ENCODE measurements at regions not wholly inside any gene's neighbourhood (a gene's known extent, or its start where the extent isn't known, plus 50 kb on each side); places are given as distances from the start of the nearest gene placed in this dataset.

- WGBS (ENCODE audit: insufficient coverage): 71% methylated on average over 1 of the region's 2 CpGs
- Histone ChIP-seq H3K27ac (ENCODE audit: low read depth, low read length) (no peak overlapping the region), H3K4me1 (ENCODE audit: control insufficient read depth, insufficient read depth, low read length) (no peaks in the 10 kb centered on the region), H3K27me3 (ENCODE audit: control insufficient read depth, insufficient read depth, low read length) (no peaks in the 10 kb centered on the region), H3K36me3 (ENCODE audit: control insufficient read depth, insufficient read depth, low read length) (no peaks in the 10 kb centered on the region), H3K9me3 (ENCODE audit: control insufficient read depth, insufficient read depth, low read length) (no peaks in the 10 kb centered on the region), H3K4me3 (ENCODE audit: low read depth, low read length) (no peak overlapping the region)
- DNase-seq (ENCODE audit: low read depth in 4 of 6, low spot score in 6 of 6): no peak
Observed at GRCh38 chr7:19305698-19306097, 160.5 kb upstream of the FERD3L start.

DNA sequence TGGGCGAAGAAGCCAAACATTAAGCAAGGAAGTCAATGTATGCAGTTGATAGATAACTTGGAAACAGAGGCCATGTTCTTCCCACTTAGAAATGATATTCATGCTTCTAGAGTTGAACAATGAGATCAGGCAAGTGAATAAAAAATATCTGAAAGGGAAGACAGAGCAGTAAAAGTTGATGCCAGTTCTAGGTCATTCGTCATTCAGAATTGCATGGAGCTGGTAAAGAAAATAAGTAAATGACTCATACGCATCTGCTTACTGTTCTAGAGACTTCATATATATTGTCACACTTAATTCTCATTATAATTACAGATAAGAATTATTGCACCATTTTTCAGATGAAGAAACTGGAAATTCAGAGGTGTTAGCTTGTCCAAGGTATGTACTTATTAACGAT, 158.9 kb upstream of the FERD3L start:
- H3K36me3 ChIP-seq (ENCODE audit: control insufficient read depth, insufficient read depth, low read length): no peaks in the 10 kb centered on the region
- no peak overlapping the region for H3K4me3 ChIP-seq (ENCODE audit: low read depth, low read length)
- no peaks in the 10 kb centered on the region for H3K27me3 ChIP-seq (ENCODE audit: control insufficient read depth, insufficient read depth, low read length)
- no CpG with 5 or more reads among the region's 4 CpGs for WGBS (ENCODE audit: insufficient coverage)
- H3K27ac ChIP-seq (ENCODE audit: low read depth, low read length): no peak overlapping the region
- no peaks in the 10 kb centered on the region for H3K9me3 ChIP-seq (ENCODE audit: control insufficient read depth, insufficient read depth, low read length)
- H3K4me1 ChIP-seq (ENCODE audit: control insufficient read depth, insufficient read depth, low read length): no peaks in the 10 kb centered on the region
- DNase-seq (ENCODE audit: low read depth in 4 of 6, low spot score in 6 of 6): no peak

- no peaks in the 10 kb centered on the region for H3K4me1 ChIP-seq (ENCODE audit: control insufficient read depth, insufficient read depth, low read length)
- H3K27ac ChIP-seq (ENCODE audit: low read depth, low read length): no peak overlapping the region
- no peaks in the 10 kb centered on the region for H3K9me3 ChIP-seq (ENCODE audit: control insufficient read depth, insufficient read depth, low read length)
- WGBS (ENCODE audit: insufficient coverage): no CpG with 5 or more reads among the region's 1 CpG
- H3K27me3 ChIP-seq (ENCODE audit: control insufficient read depth, insufficient read depth, low read length): no peaks in the 10 kb centered on the region
- no peaks in the 10 kb centered on the region for H3K36me3 ChIP-seq (ENCODE audit: control insufficient read depth, insufficient read depth, low read length)
- no peak overlapping the region for H3K4me3 ChIP-seq (ENCODE audit: low read depth, low read length)
- no peak for DNase-seq (ENCODE audit: low read depth in 4 of 6, low spot score in 6 of 6)
Observed at GRCh38 chr7:19302731-19303130, 157.5 kb upstream of the FERD3L start.

- Histone ChIP-seq H3K4me3 (ENCODE audit: low read depth, low read length) (no peak overlapping the region), H3K36me3 (ENCODE audit: control insufficient read depth, insufficient read depth, low read length) (no peaks in the 10 kb centered on the region), H3K27me3 (ENCODE audit: control insufficient read depth, insufficient read depth, low read length) (no peaks in the 10 kb centered on the region), H3K27ac (ENCODE audit: low read depth, low read length) (no peak overlapping the region), H3K9me3 (ENCODE audit: control insufficient read depth, insufficient read depth, low read length) (no peaks in the 10 kb centered on the region), H3K4me1 (ENCODE audit: control insufficient read depth, insufficient read depth, low read length) (no peaks in the 10 kb centered on the region)
- WGBS (ENCODE audit: insufficient coverage): 89% methylated on average over 2 of the region's 2 CpGs
- DNase-seq (ENCODE audit: low read depth in 4 of 6, low spot score in 6 of 6): peak in 1 of 6 donors; percentile 40
Observed at GRCh38 chr7:19296617-19297016, 151.4 kb upstream of the FERD3L start.

DNA sequence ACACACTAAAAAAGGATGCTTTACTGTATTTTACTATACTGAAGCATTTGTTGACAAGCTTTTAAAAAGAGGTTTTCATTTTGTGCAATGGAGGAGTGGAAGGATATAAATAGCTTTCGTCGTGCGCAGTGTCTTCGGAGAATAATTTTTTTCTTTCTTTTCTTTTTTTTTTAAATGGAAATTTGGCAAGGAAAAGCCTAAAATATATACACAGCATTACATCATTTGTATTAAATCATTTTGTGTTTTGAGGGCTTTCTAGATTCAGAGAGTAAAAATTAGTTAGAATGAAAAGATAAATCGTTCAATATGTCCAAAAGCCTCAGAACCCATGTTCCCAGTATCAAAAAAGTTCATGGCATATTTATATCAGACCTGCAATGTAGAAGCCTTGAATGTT, 150.2 kb upstream of the FERD3L start:
- H3K27me3 ChIP-seq (ENCODE audit: control insufficient read depth, insufficient read depth, low read length): no peaks in the 10 kb centered on the region
- no peaks in the 10 kb centered on the region for H3K9me3 ChIP-seq (ENCODE audit: control insufficient read depth, insufficient read depth, low read length)
- H3K36me3 ChIP-seq (ENCODE audit: control insufficient read depth, insufficient read depth, low read length): no peaks in the 10 kb centered on the region
- no peak overlapping the region for H3K27ac ChIP-seq (ENCODE audit: low read depth, low read length)
- no peak for DNase-seq (ENCODE audit: low read depth in 4 of 6, low spot score in 6 of 6)
- H3K4me3 ChIP-seq (ENCODE audit: low read depth, low read length): no peak overlapping the region
- no CpG with 5 or more reads among the region's 5 CpGs for WGBS (ENCODE audit: insufficient coverage)
- no peaks in the 10 kb centered on the region for H3K4me1 ChIP-seq (ENCODE audit: control insufficient read depth, insufficient read depth, low read length)

DNA sequence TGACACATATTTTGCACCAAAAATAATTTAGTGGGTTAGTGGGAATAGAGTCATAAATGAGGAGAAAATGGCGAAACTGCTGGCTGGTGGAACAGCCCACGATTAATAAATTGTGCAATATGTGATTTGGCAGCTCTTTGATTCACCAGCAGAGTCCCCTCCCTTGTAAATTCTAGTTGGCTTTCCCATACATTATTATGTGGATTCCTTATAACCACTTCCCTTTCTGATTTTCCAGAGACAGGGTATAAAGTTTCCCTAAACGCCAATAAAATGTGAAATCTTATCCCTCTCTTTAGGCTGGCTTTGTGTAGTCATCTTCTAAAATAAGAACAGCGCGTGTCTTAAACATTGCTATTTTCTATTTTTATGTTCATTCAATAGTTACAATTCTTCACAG, 149.4 kb upstream of the FERD3L start:
- Histone ChIP-seq H3K4me1 (ENCODE audit: control insufficient read depth, insufficient read depth, low read length) (no peaks in the 10 kb centered on the region), H3K4me3 (ENCODE audit: low read depth, low read length) (no peak overlapping the region), H3K9me3 (ENCODE audit: control insufficient read depth, insufficient read depth, low read length) (no peaks in the 10 kb centered on the region), H3K27me3 (ENCODE audit: control insufficient read depth, insufficient read depth, low read length) (no peaks in the 10 kb centered on the region), H3K36me3 (ENCODE audit: control insufficient read depth, insufficient read depth, low read length) (no peaks in the 10 kb centered on the region), H3K27ac (ENCODE audit: low read depth, low read length) (no peak overlapping the region)
- no peak for DNase-seq (ENCODE audit: low read depth in 4 of 6, low spot score in 6 of 6)
- 92% methylated on average over 2 of the region's 5 CpGs for WGBS (ENCODE audit: insufficient coverage)

GRCh38 chr7:19293431-19293830, 148.2 kb upstream of the FERD3L start:
- Histone ChIP-seq H3K27me3 (ENCODE audit: control insufficient read depth, insufficient read depth, low read length) (no peaks in the 10 kb centered on the region), H3K36me3 (ENCODE audit: control insufficient read depth, insufficient read depth, low read length) (no peaks in the 10 kb centered on the region), H3K27ac (ENCODE audit: low read depth, low read length) (no peak overlapping the region), H3K9me3 (ENCODE audit: control insufficient read depth, insufficient read depth, low read length) (no peaks in the 10 kb centered on the region), H3K4me3 (ENCODE audit: low read depth, low read length) (no peak overlapping the region), H3K4me1 (ENCODE audit: control insufficient read depth, insufficient read depth, low read length) (no peaks in the 10 kb centered on the region)
- WGBS (ENCODE audit: insufficient coverage): 92% methylated on average over 3 of the region's 3 CpGs
- no peak for DNase-seq (ENCODE audit: low read depth in 4 of 6, low spot score in 6 of 6)

DNA sequence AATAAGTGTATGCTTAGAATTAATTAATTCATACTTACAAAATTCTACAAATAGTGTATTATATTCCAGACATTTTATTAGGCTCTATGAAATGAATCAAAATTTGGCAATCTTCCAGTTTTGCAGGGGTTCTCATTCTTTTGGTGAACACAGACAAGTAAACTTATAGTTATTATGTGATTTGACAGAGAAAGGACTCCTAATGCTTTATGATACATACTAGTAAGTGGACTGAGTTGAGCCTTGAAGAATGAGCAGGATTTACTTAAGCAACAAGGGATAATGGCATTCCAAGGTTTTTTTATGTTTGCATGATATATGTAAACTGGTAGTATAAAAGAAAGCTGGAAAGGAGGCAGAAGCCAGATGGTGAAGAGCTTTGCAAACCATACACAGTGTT, 145.7 kb upstream of the FERD3L start:
- Histone ChIP-seq H3K4me3 (ENCODE audit: low read depth, low read length) (no peak overlapping the region), H3K9me3 (ENCODE audit: control insufficient read depth, insufficient read depth, low read length) (no peaks in the 10 kb centered on the region), H3K27ac (ENCODE audit: low read depth, low read length) (no peak overlapping the region), H3K4me1 (ENCODE audit: control insufficient read depth, insufficient read depth, low read length) (no peaks in the 10 kb centered on the region), H3K36me3 (ENCODE audit: control insufficient read depth, insufficient read depth, low read length) (no peaks in the 10 kb centered on the region), H3K27me3 (ENCODE audit: control insufficient read depth, insufficient read depth, low read length) (no peaks in the 10 kb centered on the region)
- DNase-seq (ENCODE audit: low read depth in 4 of 6, low spot score in 6 of 6): no peak

- Histone ChIP-seq H3K27me3 (ENCODE audit: control insufficient read depth, insufficient read depth, low read length) (no peaks in the 10 kb centered on the region), H3K9me3 (ENCODE audit: control insufficient read depth, insufficient read depth, low read length) (no peaks in the 10 kb centered on the region), H3K27ac (ENCODE audit: low read depth, low read length) (no peak overlapping the region), H3K4me1 (ENCODE audit: control insufficient read depth, insufficient read depth, low read length) (no peaks in the 10 kb centered on the region), H3K36me3 (ENCODE audit: control insufficient read depth, insufficient read depth, low read length) (no peaks in the 10 kb centered on the region), H3K4me3 (ENCODE audit: low read depth, low read length) (no peak overlapping the region)
- DNase-seq (ENCODE audit: low read depth in 4 of 6, low spot score in 6 of 6): no peak
- WGBS (ENCODE audit: insufficient coverage): no CpG with 5 or more reads among the region's 1 CpG
Observed at GRCh38 chr7:19290066-19290465, 144.8 kb upstream of the FERD3L start.

DNA sequence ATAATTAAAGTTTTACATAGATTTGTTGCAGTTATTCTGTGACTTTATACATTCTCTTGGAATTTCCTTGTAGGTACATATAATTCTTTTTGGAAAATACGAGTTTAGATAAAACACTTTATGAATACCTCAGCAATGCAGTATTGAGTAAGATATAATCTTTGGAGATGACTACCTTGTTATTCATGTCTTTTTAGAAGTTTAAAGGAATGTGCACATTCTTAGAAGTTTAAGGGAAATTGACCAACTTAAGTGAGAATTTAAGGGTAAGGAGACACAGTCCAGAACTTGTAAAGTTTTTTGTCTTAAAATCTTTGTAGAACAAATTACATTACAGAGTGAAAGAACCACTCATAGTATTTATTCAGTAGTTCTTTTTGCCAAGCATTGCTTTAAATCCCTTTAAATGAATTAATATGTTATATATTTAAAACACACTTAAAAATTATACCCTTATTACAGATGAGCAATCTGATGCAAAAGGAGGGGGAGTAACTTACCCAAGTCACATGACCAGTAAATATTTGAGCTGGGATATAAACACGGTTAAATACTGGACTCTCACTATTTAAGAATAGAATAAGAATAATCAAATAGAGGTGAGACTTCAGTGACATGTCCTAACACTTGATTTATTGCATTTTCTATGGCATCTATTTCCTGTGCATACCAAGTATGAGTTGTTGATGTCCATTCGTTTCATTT, 139.5 kb upstream of the FERD3L start:
- no peaks in the 10 kb centered on the region for H3K4me1 ChIP-seq (ENCODE audit: control insufficient read depth, insufficient read depth, low read length)
- H3K36me3 ChIP-seq (ENCODE audit: control insufficient read depth, insufficient read depth, low read length): no peaks in the 10 kb centered on the region
- no peak for DNase-seq (ENCODE audit: low read depth in 4 of 6, low spot score in 6 of 6)
- no peak overlapping the region for H3K4me3 ChIP-seq (ENCODE audit: low read depth, low read length)
- H3K27ac ChIP-seq (ENCODE audit: low read depth, low read length): no peak overlapping the region
- no CpG with 5 or more reads among the region's 3 CpGs for WGBS (ENCODE audit: insufficient coverage)
- H3K27me3 ChIP-seq (ENCODE audit: control insufficient read depth, insufficient read depth, low read length): no peaks in the 10 kb centered on the region
- H3K9me3 ChIP-seq (ENCODE audit: control insufficient read depth, insufficient read depth, low read length): no peaks in the 10 kb centered on the region
